ENCODE measurements at regions not wholly inside any gene's neighbourhood (a gene's known extent, or its start where the extent isn't known, plus 50 kb on each side); places are given as distances from the start of the nearest gene placed in this dataset.

DNA sequence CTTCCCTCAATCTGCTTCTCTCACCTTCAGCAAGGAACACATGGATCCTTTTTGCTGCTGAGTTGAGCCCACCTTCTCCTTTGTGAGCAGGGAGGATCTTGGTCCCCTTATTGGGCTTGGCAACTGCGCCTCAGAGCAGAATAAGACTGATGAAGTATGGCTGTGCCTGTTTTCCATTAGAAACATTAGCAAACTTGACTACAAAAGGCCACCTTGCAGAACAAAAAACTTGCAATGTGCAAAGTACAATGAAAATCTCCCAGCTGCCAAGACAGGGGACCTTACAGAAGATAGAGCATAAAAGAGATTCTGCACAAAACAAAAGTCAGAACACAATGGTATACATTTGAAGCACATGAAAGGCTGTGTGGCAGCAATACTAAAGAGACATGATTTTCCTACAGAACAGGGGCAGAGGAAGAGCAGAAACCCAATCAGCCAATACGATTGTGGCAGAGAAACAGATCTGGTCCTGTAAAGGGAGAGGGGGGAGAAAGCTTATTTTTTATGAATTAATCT, 173.5 kb upstream of the SNX19 start (continued):
- TF ChIP-seq, protein P1, sequence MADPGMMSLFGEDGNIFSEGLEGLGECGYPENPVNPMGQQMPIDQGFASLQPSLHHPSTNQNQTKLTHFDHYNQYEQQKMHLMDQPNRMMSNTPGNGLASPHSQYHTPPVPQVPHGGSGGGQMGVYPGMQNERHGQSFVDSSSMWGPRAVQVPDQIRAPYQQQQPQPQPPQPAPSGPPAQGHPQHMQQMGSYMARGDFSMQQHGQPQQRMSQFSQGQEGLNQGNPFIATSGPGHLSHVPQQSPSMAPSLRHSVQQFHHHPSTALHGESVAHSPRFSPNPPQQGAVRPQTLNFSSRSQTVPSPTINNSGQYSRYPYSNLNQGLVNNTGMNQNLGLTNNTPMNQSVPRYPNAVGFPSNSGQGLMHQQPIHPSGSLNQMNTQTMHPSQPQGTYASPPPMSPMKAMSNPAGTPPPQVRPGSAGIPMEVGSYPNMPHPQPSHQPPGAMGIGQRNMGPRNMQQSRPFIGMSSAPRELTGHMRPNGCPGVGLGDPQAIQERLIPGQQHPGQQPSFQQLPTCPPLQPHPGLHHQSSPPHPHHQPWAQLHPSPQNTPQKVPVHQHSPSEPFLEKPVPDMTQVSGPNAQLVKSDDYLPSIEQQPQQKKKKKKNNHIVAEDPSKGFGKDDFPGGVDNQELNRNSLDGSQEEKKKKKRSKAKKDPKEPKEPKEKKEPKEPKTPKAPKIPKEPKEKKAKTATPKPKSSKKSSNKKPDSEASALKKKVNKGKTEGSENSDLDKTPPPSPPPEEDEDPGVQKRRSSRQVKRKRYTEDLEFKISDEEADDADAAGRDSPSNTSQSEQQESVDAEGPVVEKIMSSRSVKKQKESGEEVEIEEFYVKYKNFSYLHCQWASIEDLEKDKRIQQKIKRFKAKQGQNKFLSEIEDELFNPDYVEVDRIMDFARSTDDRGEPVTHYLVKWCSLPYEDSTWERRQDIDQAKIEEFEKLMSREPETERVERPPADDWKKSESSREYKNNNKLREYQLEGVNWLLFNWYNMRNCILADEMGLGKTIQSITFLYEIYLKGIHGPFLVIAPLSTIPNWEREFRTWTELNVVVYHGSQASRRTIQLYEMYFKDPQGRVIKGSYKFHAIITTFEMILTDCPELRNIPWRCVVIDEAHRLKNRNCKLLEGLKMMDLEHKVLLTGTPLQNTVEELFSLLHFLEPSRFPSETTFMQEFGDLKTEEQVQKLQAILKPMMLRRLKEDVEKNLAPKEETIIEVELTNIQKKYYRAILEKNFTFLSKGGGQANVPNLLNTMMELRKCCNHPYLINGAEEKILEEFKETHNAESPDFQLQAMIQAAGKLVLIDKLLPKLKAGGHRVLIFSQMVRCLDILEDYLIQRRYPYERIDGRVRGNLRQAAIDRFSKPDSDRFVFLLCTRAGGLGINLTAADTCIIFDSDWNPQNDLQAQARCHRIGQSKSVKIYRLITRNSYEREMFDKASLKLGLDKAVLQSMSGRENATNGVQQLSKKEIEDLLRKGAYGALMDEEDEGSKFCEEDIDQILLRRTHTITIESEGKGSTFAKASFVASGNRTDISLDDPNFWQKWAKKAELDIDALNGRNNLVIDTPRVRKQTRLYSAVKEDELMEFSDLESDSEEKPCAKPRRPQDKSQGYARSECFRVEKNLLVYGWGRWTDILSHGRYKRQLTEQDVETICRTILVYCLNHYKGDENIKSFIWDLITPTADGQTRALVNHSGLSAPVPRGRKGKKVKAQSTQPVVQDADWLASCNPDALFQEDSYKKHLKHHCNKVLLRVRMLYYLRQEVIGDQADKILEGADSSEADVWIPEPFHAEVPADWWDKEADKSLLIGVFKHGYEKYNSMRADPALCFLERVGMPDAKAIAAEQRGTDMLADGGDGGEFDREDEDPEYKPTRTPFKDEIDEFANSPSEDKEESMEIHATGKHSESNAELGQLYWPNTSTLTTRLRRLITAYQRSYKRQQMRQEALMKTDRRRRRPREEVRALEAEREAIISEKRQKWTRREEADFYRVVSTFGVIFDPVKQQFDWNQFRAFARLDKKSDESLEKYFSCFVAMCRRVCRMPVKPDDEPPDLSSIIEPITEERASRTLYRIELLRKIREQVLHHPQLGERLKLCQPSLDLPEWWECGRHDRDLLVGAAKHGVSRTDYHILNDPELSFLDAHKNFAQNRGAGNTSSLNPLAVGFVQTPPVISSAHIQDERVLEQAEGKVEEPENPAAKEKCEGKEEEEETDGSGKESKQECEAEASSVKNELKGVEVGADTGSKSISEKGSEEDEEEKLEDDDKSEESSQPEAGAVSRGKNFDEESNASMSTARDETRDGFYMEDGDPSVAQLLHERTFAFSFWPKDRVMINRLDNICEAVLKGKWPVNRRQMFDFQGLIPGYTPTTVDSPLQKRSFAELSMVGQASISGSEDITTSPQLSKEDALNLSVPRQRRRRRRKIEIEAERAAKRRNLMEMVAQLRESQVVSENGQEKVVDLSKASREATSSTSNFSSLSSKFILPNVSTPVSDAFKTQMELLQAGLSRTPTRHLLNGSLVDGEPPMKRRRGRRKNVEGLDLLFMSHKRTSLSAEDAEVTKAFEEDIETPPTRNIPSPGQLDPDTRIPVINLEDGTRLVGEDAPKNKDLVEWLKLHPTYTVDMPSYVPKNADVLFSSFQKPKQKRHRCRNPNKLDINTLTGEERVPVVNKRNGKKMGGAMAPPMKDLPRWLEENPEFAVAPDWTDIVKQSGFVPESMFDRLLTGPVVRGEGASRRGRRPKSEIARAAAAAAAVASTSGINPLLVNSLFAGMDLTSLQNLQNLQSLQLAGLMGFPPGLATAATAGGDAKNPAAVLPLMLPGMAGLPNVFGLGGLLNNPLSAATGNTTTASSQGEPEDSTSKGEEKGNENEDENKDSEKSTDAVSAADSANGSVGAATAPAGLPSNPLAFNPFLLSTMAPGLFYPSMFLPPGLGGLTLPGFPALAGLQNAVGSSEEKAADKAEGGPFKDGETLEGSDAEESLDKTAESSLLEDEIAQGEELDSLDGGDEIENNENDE (IDR thresholded peaks at IDR 0.05; ENCODE audit: low read depth, low read length): no peak
- TF ChIP-seq STAG1 (CRISPR knock-in tag; IDR thresholded peaks at IDR 0.05; ENCODE audit: borderline replicate concordance) (no peak), PRMT5 (CRISPR knock-in tag; IDR thresholded peaks at IDR 0.05) (no peak)

Data from K562 (cell line).